Activated CD8-positive, alpha-beta T cell treated with anti-CD3 and anti-CD28 coated beads, Interleukin-2, amount 10 ng/mL, durations not matched to agents 7 days and 5 days (primary cell): ENCODE measurements at regions not wholly inside any gene's neighbourhood (a gene's known extent, or its start where the extent isn't known, plus 50 kb on each side); places are given as distances from the start of the nearest gene placed in this dataset.

Source experiments
- ATAC-seq: fragments of 150-1000 bp; cut with Tn5 transposase; one replicate; pipeline ENCODE4 v1.10.0; 2021; ENCODE audit warnings: moderate library complexity
- CTCF ChIA-PET: fragments of 350-600 bp; sonication (Branson Sonifier 250); formaldehyde crosslinking; loops from one replicate; lab custom pipeline; 2021; ENCODE audit warnings: antibody characterized with exemption; lab: Charles Lee
- POLR2A ChIA-PET: fragments of 350-600 bp; sonication (Branson Sonifier 250); formaldehyde crosslinking; loops from one replicate; lab custom pipeline; 2021; ENCODE audit warnings: antibody characterized with exemption; lab: Charles Lee
- DNase-seq: peaks from one replicate; pipeline ENCODE4 v3.0.0-alpha.2; 2020
- H3K27ac Mint-ChIP-seq: one replicate; pipeline ENCODE4 v1.8.0; 2021; ENCODE audit warnings: mild to moderate bottlenecking, mixed read lengths
- H3K27me3 Mint-ChIP-seq: one replicate; pipeline ENCODE4 v1.8.0; 2021; ENCODE audit warnings: low read depth, mixed read lengths
- H3K36me3 Mint-ChIP-seq: one replicate; pipeline ENCODE4 v1.8.0; 2021; ENCODE audit warnings: low read depth, mixed read lengths
- H3K4me1 Mint-ChIP-seq: one replicate; pipeline ENCODE4 v1.8.0; 2021; ENCODE audit warnings: low read depth, mixed read lengths
- H3K4me3 Mint-ChIP-seq: one replicate; pipeline ENCODE4 v1.8.0; 2021; ENCODE audit warnings: mild to moderate bottlenecking, mixed read lengths
- H3K9me3 Mint-ChIP-seq: one replicate; pipeline ENCODE4 v1.8.0; 2022; ENCODE audit warnings: mixed read lengths; ENCODE audit not compliant: insufficient read depth

DNA sequence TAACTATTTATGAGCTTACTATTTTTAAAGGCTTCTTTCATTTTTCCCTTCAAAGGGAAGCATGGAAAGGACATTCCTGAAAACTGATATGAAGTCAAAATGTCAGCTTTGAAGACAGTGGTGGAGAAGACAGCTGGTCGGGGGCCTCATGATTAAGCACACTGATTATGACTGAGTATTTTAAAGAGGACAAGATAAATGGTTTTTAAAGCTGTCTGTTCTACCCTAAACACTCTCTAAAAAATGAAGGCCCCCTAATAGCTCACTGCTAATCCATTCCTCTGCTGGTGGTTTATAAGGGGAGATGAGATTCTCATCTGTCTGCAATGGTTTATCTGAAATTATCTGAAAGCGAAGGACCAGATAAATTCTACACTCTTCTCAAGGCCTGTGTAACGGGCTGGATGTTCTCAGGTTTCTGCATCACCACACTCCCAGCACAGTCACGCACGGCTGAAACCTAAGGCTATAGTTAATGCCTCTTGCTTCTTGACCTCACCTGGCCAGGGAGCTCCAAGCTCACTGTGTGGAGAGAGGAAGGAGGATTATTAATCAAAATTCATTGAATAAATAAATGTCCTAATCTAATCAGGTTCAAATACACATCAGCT is 86.9 kb upstream of the DOCK9 start:
- no peak for ATAC-seq
- Mint-ChIP-seq H3K36me3 (peaks cover 47% of the 10 kb centered on the region), H3K27me3 (no peaks in the 10 kb centered on the region), H3K4me1 (peaks cover 56% of the 10 kb centered on the region), H3K9me3 (no peaks in the 10 kb centered on the region), H3K4me3 (no peak overlapping the region), H3K27ac (peak overlapping the region; percentile 79)
- ChIA-PET POLR2A (interaction anchor here (0.7 to 1.9 kb wide), 2 partner anchors 20 to 22 kb away, joined by 5 to 8 read pairs; no protein-coding TSS in a partner anchor), CTCF (interaction anchor here (0.8 to 3.6 kb wide), 11 partner anchors 10 to 112 kb away, joined by 3 to 15 read pairs (median 5); no protein-coding TSS in a partner anchor)
- no peak for DNase-seq

DNA sequence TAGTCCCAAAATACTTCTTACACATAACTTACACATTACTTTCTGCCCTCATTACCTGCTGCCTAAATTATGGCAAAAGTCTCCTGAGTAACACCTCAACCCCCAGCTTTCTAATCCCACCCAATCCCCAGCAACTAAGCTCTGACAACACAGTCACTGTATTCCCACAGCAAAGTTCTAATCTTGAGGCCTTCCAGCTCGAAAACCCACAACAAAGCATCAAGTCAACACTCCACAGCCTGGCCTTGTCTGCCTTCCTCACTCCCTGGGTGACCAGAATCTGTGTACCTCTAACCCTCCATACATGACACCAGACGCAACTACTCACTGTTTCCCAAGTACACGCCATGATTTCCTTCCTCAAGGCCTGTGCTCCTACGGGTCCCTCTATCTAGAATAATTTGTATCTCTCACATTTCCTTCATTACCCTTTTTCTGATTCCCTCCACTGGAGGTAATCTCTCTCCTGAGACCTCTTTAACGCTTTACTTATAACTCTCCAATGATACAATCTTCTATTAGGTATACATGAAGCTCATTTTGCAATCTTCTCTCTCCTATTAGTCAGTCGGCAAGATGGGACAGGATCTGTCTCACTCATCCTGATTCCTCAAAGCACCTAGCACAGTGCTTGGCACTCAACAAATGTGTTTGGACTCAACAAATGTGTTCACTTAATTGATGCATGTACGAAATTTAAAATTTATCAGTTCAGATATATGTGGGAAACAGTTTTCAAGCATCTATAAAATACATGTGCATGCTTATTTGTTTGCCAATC is 87.6 kb upstream of the DOCK9 start:
- CTCF ChIA-PET: interaction anchor here (1.0 to 3.6 kb wide), 8 partner anchors 9 to 201 kb away, joined by 3 to 15 read pairs (median 6); no protein-coding TSS in a partner anchor
- POLR2A ChIA-PET: interaction anchor here (0.7 to 1.9 kb wide), 2 partner anchors 20 to 21 kb away, joined by 5 to 8 read pairs; no protein-coding TSS in a partner anchor
- DNase-seq (no peak), ATAC-seq (no peak)
- H3K4me1 Mint-ChIP-seq: peaks cover 56% of the 10 kb centered on the region
- no peaks in the 10 kb centered on the region for H3K27me3 Mint-ChIP-seq
- no peaks in the 10 kb centered on the region for H3K9me3 Mint-ChIP-seq
- peak overlapping the region; percentile 79 for H3K27ac Mint-ChIP-seq
- H3K4me3 Mint-ChIP-seq: peak overlapping the region; percentile 58
- H3K36me3 Mint-ChIP-seq: peaks cover 48% of the 10 kb centered on the region

DNA sequence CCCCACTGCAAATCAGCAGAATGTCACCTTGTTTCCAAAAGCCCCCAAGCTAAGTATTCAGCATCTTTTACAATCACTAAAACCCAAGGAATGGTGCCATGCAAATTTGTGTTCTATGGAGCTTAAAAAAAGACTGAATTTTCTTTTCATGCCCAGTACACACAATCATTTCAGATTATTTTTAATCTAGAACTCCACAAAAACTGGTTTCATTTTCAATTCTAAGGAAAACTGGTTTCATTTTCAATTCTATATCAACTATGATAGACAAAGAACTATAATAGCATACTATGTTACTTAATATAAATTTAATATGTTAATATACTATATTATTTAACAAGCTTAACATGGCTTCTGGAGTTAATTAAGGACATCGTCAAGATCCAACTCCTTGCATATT is 88.4 kb upstream of the DOCK9 start:
- Mint-ChIP-seq H3K4me1 (peaks cover 59% of the 10 kb centered on the region), H3K36me3 (peaks cover 50% of the 10 kb centered on the region), H3K9me3 (no peaks in the 10 kb centered on the region), H3K27me3 (no peaks in the 10 kb centered on the region), H3K4me3 (peak overlapping the region; percentile 58), H3K27ac (peak overlapping the region; percentile 79)
- ATAC-seq (peak; percentile 67), DNase-seq (no peak)
- CTCF ChIA-PET: interaction anchor here (1.0 to 3.6 kb wide), 6 partner anchors 8 to 200 kb away, joined by 3 to 15 read pairs (median 8); no protein-coding TSS in a partner anchor
- POLR2A ChIA-PET: interaction anchor here (1.9 kb wide), 1 partner anchor 21 kb away, joined by 8 read pairs; no protein-coding TSS in a partner anchor

DNA sequence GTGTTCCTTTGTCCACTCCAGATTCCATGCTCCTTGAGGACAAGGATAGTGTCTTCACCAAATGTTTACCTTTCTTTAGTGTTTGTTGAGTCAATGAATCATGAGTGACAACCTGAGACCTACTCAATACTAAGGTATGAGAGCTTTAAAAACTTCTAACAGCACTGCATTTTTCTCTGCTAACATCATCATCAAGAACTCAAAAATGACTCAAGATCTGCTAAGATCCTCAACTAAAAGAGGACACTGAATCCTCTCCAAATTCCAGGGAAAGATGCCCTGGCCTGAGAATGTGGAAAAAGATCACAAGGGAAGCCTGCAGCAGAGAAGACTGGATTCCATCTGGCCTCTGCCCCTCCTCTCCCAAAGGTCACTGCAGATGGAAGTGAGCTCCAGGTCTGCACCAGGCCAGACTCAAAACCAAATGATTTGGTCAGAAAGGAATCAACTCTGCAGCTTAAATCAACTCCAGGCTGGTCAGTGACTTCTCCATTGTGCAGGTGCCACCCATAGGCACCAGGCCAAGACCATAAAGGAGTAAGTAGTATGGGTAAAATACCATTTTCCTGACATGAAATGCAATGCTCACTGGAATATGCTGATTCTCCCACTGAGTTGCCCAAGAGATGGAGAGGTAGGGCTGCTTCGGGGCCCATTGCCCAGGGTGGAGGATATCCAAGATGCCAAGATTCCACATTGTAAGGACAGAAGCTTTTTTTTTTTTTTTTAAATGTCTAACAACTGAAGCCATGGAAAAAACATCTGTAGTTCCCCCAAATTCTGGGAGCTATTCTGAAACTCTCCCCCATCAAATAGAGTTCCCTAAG is 89.5 kb upstream of the DOCK9 start:
- Mint-ChIP-seq H3K4me3 (no peak overlapping the region), H3K4me1 (peaks cover 65% of the 10 kb centered on the region), H3K9me3 (no peaks in the 10 kb centered on the region), H3K27me3 (no peaks in the 10 kb centered on the region), H3K27ac (peak overlapping the region; percentile 73), H3K36me3 (peaks cover 54% of the 10 kb centered on the region)
- no peak for DNase-seq
- CTCF ChIA-PET: interaction anchor here (1.0 to 3.6 kb wide), 5 partner anchors 7 to 227 kb away, joined by 3 to 15 read pairs (median 6); no protein-coding TSS in a partner anchor
- no peak for ATAC-seq
- POLR2A ChIA-PET: interaction anchor here (0.8 to 1.6 kb wide), 2 partner anchors 15 to 20 kb away, joined by 3 read pairs; no protein-coding TSS in a partner anchor

DNA sequence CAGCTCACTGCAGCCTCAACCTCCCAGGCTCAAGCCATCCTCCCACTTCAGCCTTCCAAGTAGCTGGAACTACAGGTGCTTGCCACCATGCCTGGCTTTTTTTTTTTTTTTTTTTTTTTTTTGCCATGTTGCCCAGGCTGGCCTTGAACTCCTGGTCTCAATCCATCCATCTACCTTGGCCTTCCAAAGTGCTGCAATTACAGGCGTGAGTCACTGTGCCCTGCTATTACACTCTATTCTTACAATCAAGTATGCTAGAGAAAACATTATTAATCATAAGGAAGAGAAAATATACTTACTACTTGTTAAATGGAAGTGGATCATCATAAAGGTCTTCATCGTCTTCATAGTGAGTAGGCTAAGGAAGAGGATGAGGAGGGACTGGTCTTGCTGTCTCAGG is 93.3 kb upstream of the DOCK9 start:
- no peak for ATAC-seq
- Mint-ChIP-seq H3K4me3 (no peak overlapping the region), H3K9me3 (peaks cover 10% of the 10 kb centered on the region), H3K27me3 (no peaks in the 10 kb centered on the region), H3K4me1 (peaks cover 69% of the 10 kb centered on the region), H3K36me3 (peaks cover 56% of the 10 kb centered on the region), H3K27ac (no peak overlapping the region)
- POLR2A ChIA-PET: no interaction called here
- CTCF ChIA-PET: no interaction called here
- no peak for DNase-seq

DNA sequence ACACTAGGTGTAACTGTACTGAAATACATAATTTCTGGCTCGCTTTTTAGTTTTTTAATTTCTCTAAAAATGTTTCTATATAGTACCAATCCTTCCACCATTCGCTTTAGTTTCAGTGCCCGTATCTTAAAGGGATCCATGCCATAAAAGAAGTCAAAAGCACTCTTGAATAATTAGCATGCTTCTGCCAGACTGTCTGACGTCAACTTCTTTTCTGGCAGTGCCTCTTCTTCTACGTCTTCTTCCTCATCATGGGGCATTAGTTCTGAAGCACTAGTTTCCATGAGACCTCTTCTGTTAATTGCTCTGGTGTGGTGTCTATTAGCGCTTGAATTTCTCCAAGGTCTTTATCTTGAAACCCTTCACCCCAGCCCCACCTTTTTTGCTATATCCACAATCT is 93.8 kb upstream of the DOCK9 start:
- H3K4me3 Mint-ChIP-seq: no peak overlapping the region
- peaks cover 10% of the 10 kb centered on the region for H3K9me3 Mint-ChIP-seq
- no peak overlapping the region for H3K27ac Mint-ChIP-seq
- ATAC-seq (no peak), DNase-seq (no peak)
- peaks cover 58% of the 10 kb centered on the region for H3K36me3 Mint-ChIP-seq
- ChIA-PET CTCF (interaction anchor here (0.9 kb wide), 1 partner anchor 105 kb away, joined by 3 read pairs; no protein-coding TSS in a partner anchor), POLR2A (no interaction called here)
- H3K27me3 Mint-ChIP-seq: no peaks in the 10 kb centered on the region
- H3K4me1 Mint-ChIP-seq: peaks cover 71% of the 10 kb centered on the region

DNA sequence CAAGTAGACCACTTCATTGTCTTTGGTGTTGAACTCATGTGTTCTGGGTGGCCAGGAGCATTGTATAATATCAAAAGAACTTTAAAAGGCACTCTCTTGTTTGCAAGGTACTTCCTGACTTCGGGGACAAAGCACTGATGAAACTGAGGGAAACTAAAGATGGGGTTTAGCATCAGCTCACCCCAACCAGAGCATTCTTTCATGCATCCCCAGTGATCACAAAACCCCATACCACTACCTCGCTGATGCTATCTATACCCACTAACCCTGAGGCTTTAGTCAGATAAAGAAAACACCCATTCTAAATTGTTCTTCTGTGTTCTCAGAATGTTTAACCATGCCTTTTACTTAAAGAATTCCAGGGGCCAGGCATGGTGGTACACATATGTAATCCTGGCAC is 94.5 kb upstream of the DOCK9 start:
- ChIA-PET CTCF (interaction anchor here (0.9 to 1.8 kb wide), 2 partner anchors 10 to 105 kb away, joined by 3 to 4 read pairs; no protein-coding TSS in a partner anchor), POLR2A (no interaction called here)
- Mint-ChIP-seq H3K27ac (peak overlapping the region; percentile 41), H3K4me3 (no peak overlapping the region), H3K9me3 (peaks cover 10% of the 10 kb centered on the region), H3K27me3 (no peaks in the 10 kb centered on the region), H3K4me1 (peaks cover 70% of the 10 kb centered on the region), H3K36me3 (peaks cover 59% of the 10 kb centered on the region)
- ATAC-seq: peak; percentile 48
- DNase-seq: no peak

DNA sequence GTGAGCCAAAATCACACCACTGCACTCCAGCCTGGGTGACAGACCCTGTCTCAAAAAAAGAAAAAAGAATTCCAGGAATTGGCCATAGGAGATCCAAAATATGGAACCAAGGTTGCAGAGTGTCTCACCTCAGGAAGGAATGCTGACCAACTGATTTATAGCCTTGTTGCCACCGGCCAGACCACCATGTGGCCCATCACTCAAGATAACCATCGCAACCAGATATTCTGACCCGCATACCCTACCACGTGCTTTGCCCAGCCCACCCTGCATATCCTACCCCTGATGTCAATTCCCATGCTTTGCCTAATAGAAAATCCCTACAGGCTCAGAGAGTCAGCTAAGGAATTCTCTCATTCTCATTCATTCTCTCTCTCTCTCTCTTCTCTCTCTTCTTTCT is 95.1 kb upstream of the DOCK9 start:
- H3K36me3 Mint-ChIP-seq: peaks cover 61% of the 10 kb centered on the region
- ChIA-PET CTCF (interaction anchor here (1.8 to 2.8 kb wide), 3 partner anchors 7 to 204 kb away, joined by 4 to 13 read pairs (median 5); no protein-coding TSS in a partner anchor), POLR2A (no interaction called here)
- H3K27ac Mint-ChIP-seq: peak overlapping the region; percentile 72
- no peak overlapping the region for H3K4me3 Mint-ChIP-seq
- H3K9me3 Mint-ChIP-seq: peaks cover 10% of the 10 kb centered on the region
- no peaks in the 10 kb centered on the region for H3K27me3 Mint-ChIP-seq
- no peak for DNase-seq
- peaks cover 71% of the 10 kb centered on the region for H3K4me1 Mint-ChIP-seq
- no peak for ATAC-seq

DNA sequence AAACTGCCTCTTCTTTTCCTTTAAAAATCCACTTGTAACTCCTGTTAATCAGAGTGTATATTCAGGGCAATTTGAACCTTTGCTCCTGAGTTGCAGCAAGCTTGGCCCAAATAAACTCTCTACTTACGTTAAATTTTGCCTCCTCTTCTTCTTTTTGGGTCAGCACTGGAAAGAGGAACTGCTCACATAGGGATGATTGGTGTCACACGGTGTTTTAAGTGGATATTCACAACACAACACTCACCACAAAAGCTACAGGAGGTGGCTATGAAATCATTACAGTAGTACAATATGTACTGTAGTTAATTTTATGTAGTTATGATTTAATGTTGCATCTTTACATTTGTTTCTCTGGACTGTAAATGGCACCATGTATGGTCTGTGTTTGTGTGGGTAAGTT is 96.8 kb upstream of the DOCK9 start:
- no peaks in the 10 kb centered on the region for H3K27me3 Mint-ChIP-seq
- ChIA-PET POLR2A (no interaction called here), CTCF (interaction anchor here (0.7 to 2.8 kb wide), 5 partner anchors 9 to 205 kb away, joined by 3 to 13 read pairs (median 4); no protein-coding TSS in a partner anchor)
- H3K4me3 Mint-ChIP-seq: no peak overlapping the region
- H3K36me3 Mint-ChIP-seq: peaks cover 59% of the 10 kb centered on the region
- peaks cover 10% of the 10 kb centered on the region for H3K9me3 Mint-ChIP-seq
- ATAC-seq: no peak
- DNase-seq: no peak
- no peak overlapping the region for H3K27ac Mint-ChIP-seq
- H3K4me1 Mint-ChIP-seq: peaks cover 75% of the 10 kb centered on the region

DNA sequence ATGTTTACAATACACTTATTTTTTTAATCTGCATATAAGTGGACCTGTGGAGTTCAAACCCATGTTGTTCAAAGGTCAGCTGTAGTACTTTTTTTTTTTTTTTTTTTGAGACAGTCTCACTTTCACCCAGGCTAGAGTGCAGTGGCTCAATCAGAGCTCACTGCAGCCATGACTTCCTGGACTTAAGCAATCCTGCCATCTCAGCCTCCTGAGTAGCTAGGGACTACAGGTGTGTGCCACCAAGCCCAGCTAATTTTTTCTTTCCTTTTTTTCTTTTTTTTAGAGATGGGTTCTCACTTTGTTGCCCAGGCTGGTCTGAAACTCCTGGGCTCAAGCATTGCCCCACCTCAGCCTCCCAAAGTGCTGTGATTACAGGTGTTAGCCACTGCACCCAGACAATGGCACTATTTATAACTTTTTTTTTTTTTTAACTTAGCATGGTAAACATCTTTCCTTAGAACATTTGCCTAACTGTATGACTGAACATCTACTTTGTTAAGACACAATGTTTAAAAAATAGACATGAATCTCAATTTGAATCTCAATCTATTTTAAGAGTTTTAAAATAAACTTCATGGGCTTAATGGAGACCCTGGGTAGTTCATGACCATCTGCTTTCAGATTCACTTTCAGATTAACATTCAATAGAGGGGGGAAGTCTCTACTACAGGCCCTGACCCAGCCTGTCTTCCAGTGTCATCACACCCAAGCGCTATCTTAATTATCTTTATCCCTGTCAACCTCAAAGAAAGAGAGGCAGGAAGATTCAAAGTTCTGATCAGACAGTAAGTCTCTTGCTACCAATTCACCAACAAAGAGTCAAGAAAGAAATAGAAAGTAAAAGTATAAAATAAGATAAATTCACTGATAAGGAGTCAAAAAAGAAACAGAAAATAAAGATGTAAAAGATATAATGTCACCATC is 97.7 kb upstream of the DOCK9 start:
- no peaks in the 10 kb centered on the region for H3K27me3 Mint-ChIP-seq
- H3K4me1 Mint-ChIP-seq: peaks cover 76% of the 10 kb centered on the region
- DNase-seq (peak; percentile 48), ATAC-seq (peak; percentile 86)
- CTCF ChIA-PET: interaction anchor here (0.7 to 2.8 kb wide), 3 partner anchors 8 to 101 kb away, joined by 3 to 13 read pairs (median 3); no protein-coding TSS in a partner anchor
- H3K27ac Mint-ChIP-seq: peak overlapping the region; percentile 93
- peaks cover 62% of the 10 kb centered on the region for H3K36me3 Mint-ChIP-seq
- peaks cover 10% of the 10 kb centered on the region for H3K9me3 Mint-ChIP-seq
- H3K4me3 Mint-ChIP-seq: peak overlapping the region; percentile 66
- POLR2A ChIA-PET: no interaction called here
